ENCODE measurements at regions not wholly inside any gene's neighbourhood (a gene's known extent, or its start where the extent isn't known, plus 50 kb on each side); places are given as distances from the start of the nearest gene placed in this dataset.

DNA sequence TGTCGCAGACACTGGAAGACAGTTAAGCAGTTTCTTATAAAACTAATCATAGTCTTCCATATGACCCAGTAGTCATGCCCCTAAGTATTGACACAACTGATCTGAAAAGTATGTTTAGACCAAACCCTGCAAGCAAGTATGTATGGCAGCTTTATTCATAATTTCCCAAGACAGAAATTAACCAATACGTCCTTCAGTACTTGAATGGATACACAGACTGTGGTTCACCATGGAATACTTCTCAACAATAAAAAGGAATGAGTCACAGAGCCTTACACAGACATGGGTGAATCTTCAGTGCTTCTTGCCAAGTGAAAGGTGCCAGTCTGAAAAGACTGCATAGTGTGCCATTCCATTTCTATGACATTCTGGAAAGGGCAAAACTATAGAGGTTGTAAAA, 50.2 kb upstream of the AKR1E2 start:
- DNase-seq: no peak

GRCh38 chr10:4772202-4772570, 53.8 kb upstream of the AKR1E2 start:
- DNase-seq: no peak

GRCh38 chr10:4771554-4772201, 54.3 kb upstream of the AKR1E2 start:
- DNase-seq: no peak

DNA sequence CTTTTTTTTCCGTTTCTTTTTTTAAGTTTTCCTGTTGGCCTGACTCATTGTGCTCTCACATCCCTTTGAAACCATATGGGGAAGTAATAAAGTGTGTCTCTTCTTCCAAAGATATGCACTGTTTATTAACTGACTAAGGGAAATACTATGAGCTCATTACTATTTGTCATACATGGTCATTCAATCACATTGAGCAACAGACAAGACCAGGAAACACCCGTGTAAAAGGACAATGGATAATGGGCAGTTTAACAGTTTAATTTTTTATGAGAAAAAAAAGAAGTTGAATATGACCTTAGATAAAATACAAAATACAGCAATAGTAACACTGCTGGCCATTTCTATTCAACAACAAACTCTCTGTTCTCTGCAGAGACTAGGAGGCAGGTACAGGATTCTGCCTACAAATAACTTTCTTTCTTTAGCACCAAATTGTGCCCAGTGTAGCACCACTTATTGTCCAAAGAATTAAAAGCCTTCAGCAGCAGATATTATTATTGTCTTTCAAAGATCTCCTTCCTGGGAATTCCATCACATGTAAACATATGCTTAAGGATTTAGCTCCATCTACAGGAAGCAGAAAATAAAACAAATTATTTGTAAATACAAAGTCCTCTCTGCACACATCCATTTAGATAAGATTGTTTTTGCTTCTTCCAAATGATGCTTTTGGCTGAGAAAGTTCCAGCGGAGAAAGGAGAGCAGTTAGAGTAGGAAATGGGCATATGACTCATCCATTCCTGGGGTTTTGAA, 55.0 kb upstream of the AKR1E2 start:
- no peak for DNase-seq

- no peak for DNase-seq
Observed at GRCh38 chr10:4768416-4768815, 57.6 kb upstream of the AKR1E2 start.

DNA sequence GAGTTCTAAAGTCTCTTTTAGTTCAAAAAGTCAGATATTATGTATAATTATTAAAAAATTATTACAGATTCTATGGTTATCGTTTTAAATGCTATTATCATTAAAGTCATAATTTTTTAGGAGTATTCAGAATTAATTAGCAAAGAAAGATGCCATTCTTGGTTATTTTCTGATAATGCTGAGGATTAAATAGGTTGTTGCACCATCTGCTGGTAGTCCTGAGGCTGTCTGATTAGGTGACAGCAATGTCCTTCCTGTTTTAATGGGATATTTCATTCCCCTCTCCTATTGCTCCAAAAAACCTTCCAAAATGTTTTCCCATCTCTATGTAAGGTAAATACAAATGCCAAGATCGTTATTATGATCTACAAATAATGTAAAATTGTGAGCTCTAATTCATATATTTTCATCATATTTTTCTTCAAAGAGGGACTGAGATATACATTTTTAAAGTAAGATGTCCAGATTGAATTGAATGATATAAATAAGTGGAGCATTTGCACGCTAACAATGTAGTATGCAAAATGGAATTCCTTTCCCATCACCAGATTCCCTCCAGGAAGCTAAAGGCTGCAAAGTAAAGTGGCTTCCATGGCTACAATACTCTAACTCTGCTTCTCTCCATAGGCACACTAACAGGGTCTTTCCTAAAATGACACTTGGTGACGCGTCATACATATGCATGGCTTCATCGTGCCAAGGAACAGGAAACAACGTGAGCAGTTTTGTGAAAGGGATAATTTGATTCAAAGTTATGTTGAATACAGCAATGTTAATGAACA, 58.8 kb upstream of the AKR1E2 start:
- DNase-seq: no peak

- DNase-seq: no peak
Observed at GRCh38 chr10:4766454-4766853, 59.6 kb upstream of the AKR1E2 start.

GRCh38 chr10:4765428-4765827, 60.6 kb upstream of the AKR1E2 start:
- no peak for DNase-seq

GRCh38 chr10:4763960-4764428, 62.0 kb upstream of the AKR1E2 start:
- no peak for DNase-seq

- DNase-seq: no peak
Observed at GRCh38 chr10:4763513-4763912, 62.5 kb upstream of the AKR1E2 start.

- DNase-seq: no peak
Observed at GRCh38 chr10:4758256-4758655, 67.8 kb upstream of the AKR1E2 start.

- no peak for DNase-seq
Observed at GRCh38 chr10:4755286-4755989, 70.6 kb upstream of the AKR1E2 start.

GRCh38 chr10:4754143-4754542, 71.9 kb upstream of the AKR1E2 start:
- no peak for DNase-seq

GRCh38 chr10:4751211-4751610, 74.8 kb upstream of the AKR1E2 start:
- DNase-seq: no peak

- DNase-seq: no peak
Observed at GRCh38 chr10:4749271-4749574, 76.8 kb upstream of the AKR1E2 start.

DNA sequence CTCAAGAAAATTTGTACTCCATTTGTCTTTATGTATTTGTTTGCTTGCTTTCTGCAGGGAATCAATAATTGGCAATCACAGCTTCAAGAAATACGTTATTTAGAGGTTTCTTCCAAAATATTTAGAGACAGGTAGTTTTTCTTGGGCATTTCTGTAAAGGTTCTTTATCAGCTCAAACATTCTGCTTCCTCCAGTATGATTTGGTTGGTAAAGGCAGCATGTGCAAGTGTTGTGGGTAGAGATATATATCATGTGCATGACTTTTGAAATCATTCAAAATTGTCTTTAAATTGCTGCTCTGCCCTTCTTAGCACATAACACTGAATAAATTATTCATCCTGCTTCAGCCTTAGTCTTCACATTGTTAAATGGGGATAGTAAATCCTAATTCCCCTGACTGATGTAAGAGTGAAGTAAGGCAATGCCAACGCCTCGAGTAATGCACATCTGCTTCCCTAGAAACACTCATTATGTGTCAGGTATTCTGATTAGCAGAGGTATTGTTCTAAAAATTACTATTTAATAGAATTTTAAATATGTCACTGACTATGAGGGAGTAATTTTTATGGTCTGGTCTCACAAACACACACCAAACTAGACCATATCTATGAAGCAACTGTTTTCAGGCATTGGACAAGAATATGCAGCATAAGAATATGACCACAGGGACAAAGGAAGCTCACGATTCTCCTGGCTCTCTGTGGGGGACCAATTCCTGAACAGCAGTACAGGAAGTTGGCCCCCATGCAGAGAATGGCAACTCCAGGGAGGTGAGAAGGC, 77.3 kb upstream of the AKR1E2 start:
- no peak for DNase-seq

- no peak for DNase-seq
Observed at GRCh38 chr10:4742217-4742616, 83.8 kb upstream of the AKR1E2 start.

- DNase-seq: no peak
Observed at GRCh38 chr10:4740471-4740870, 85.5 kb upstream of the AKR1E2 start.

DNA sequence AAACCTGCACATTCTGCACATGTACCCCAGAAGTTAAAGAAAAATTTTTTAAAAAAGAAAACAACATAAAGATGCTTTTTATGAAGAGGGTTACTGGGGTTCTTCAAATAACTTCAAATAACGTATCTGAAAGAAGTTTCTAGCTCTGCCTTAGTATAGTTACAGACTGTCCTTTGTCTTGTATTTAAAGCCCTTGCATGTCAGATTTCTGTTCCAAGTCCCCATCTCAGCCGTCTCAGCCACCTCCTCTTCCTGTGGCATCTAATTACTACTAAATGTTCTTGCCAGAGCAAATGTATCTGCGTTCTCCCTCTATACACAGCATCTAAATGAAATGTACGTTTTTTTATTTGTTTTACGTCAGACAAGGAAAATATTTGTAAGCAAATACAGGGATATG, 89.4 kb upstream of the AKR1E2 start:
- DNase-seq: no peak

- DNase-seq: no peak
Observed at GRCh38 chr10:4736183-4736582, 89.8 kb upstream of the AKR1E2 start.

DNA sequence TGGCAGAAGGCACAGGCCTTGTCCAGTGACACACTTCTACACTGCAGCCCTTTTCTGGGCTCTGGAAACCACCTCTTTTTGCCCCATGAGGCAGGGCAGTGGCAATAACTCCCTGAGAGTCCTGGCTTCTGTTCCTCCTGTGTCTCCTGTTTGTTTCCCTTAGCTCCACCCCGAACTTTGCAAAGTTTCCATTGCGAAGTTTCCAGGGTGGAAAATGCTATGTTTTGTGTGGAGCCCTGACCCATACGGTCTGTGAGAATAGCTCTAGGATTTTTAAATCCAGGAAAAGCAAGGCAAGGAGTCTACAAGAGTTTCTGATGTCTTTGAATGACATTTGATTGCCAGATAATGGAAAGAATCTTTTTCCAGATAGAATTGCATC, 92.2 kb upstream of the AKR1E2 start:
- no peak for DNase-seq

DNA sequence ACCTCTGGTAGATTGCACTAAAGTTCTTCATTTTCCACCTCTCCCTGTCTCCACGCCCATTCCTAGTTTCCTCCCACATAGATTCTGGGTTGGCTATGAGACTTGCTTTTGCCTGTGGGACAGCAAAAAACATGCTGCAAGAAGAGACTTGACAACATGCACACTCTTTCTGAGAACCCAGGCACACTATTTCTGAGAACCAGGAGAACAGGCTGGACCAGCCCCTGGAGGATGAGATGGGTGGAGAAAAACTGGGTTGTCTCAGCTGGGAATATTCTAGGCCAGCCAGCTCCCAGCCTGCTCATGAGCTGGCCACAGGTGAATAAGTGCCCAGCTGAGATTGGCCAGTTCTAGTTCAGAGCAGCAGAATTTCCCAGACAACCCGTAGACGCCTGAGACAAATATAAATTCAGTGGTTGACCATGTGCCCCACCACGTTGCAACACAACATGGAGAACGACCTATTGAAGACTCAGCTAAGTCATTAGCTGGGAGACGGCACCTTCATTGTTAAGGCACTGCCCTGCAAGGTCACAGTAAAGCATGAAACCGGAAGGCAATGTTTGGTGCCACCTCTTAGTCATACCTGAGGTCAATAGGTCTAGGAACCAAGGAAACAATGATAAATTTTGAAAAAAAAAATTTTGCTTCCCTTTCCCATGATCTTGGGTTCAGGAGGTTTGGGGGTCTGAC, 92.7 kb upstream of the AKR1E2 start:
- no peak for DNase-seq

Data from DMS79 treated with DMSO at 0.1 percent for 48 hours (cell line).